Stimulated activated CD4-positive, alpha-beta T cell treated with anti-CD3 and anti-CD28 coated beads, Interleukin-12 subunit alpha, Interleukin-12 subunit beta, amount 100 ng/mL, for 48 hours (primary cell): ENCODE measurements at regions not wholly inside any gene's neighbourhood (a gene's known extent, or its start where the extent isn't known, plus 50 kb on each side); places are given as distances from the start of the nearest gene placed in this dataset.
"Not testable (repeated sequence)": the region's sequence is repeated elsewhere in the genome, so short reads cannot be mapped to it uniquely, and the experiment has no call there.

Experiments
- DNase-seq, 3 donors: peaks; one replicate each; pipeline ENCODE4 v3.0.0-alpha.2; 2020; ENCODE audit warnings: low read depth in 2 of 3, low spot score in 1 of 3

DNA sequence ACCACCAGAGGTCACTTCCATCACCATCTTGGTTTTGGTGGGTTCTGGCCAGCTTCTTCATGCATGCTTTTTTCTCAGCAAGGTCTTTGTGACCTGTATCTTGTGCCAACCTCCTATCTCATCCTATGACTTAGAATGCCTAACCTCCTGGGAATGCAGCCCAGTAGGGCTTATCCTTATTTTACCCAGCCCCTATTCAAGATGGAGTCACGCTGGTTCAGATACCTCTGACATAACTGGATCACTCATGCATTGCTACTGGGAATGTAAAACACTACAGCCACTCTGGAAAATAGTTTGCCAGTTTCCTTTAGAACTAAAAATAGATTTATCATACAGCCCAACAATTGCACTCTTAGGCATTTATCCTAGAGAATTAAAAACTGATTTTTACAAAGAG lies 219.2 kb downstream of the IRS1 start:
- DNase-seq: no peak

DNA sequence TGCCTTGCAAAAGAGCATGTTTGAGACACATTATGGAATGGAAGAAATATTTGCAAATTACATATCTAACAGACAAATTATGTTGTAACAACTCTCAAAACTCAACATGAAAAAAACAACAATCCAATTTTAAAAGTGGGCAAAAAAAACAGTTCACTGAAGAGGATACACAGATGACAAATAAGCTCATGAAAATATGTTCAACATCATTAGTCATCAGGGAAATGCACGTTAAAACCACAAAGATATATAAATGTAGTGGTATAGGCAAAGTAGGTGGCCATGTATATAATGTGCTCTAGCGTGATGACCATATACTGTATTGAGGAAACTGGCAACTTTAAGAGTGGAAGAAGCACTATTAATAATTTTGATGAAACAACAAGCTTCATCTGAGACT lies 220.1 kb downstream of the IRS1 start:
- DNase-seq: no peak

DNA sequence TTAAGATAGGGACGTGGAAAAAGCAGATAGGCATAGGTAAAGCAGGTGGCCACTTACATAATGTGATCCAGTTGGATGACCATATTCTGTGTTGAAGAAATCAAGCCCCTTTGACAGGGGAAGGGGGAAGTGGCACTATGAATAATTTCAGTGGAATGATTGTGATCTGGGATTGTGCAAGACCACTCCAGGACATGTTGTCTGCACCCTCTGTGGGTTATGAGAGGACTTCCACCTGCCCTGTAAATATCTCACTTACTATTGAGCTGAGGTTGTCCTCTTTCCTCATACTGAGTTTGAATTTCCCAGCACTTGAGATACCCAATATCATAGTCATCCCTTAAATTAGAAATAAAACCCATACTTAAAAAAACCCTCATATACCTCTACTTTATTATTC lies 220.7 kb downstream of the IRS1 start:
- no peak for DNase-seq

DNA sequence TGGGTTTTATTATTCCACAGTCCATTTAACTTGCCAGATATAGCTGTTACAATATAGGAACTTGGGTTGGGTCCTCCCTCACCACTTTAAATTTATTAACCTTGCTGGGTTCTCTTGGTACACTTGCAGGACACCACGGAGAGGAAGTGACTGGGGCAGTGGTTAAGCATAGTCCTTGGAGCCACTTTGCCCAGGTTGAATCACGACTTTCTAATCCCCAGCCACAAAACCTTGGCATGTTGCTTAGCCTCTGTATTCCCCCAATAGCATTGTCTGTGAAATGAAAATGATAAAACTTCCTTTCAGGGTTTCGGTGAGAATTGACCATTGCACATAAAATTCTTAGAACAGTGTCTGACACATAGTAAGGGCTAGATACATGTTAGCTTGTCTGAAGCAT lies 221.2 kb downstream of the IRS1 start:
- no peak for DNase-seq

DNA sequence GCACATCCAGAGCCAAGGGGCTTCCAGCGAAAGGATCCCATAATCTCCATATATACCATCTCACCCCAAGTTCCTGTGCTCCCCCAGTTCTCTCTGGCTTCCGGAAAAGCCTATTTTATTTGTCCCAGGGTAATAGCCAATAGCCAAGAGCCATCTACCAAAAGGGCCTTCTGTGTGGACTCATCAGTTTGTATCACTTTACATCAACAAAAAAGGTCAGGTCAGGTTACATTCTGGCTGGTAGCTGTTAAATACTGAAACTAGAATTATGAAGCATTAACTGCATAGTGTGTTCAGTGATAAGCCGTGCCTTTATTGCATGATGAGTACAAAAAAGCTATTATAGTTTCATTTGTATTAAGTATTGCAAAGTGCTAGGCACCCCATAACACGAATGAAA lies 223.7 kb downstream of the IRS1 start:
- no peak for DNase-seq

DNA sequence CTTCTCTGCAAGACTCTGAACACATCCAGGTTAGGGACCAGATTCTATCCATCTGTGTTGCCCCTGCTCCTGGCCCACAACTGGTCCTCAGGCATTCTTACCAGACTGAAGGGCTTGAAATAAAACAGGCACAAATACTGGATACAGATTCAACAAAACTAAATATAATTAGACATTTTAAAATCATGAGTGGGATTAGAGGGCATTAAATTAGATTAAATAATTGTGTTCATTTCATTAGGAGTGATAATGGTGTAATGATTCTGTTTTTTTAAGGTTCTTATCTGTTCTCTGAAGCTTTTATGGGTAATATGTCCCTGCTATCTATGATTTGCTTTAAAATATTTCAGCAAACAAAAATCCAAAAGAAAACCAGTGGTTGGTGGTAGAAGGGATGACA lies 226.5 kb downstream of the IRS1 start:
- no peak for DNase-seq

DNA sequence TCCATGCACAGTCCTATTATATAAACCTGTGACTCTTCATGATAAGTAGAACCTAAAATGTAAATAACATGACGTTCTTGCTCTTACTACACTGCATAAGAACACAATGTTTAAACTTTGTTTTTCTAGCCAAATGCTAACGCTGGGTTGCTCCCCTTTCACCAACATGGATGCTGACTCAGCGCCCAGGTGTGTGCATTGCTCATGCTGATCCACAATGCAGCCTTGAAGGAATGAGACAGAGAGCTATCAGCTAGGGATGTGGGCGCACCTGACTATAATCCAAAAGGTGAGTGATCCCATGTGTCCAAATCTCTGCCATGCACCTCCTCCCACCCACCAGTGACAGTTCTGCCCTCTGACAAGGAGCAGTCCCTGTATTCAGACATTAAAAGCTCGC lies 235.0 kb downstream of the IRS1 start:
- no peak for DNase-seq

DNA sequence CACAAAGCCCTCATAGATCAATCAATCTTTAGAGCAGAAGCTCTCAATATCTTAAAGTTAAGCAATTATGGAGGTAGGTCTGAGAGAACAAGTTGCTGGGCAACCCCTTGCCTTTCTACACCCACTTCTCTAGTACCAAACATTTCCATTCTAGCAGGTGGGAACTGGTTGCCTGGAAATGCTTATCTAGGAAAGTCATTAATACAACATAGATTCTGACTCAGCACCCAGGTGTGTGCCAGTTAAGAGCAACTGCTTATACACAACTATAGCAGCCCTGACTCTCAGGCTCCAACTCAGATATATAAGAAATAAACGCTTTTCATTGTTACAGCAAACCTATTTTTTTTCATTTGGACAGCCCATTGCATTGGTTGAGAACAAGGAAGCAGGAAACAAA lies 237.7 kb downstream of the IRS1 start:
- DNase-seq: no peak

DNA sequence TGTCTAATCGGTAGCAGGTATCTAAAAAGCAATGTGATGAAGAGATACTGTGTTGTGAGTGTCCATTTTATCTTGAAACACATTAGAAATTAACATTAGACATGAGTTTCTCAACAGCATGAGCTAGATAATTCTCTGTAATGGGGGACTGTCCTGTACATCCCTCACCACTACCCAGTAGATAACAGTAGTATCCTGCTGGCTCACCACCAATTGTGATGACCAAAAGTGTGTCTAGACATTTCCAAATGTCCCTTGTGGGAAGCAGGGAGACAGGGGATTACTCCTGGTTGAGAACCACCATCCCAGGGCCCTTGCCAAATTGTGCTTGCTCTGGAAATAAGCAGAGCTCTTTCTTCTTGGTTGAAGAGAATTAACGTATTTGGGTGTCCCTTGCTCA lies 239.3 kb downstream of the IRS1 start:
- no peak for DNase-seq

DNA sequence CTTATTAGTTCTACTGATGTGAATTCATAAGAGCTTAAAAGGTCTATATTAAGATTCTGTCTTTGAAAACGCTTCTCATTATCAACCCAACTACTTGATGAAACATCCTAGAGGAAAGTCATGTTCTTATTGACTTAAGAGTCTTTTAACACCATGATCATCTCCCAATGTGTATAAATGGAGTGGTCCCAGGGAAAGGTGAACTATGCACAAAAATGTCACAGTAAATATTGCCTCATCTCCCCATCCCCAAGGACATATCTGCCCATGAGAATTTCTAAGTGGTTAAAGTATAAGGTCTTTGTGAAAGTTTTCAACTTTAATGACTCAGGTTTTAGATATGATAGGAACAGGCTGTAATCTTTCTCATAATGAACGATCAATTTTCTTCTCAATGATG lies 240.1 kb downstream of the IRS1 start:
- DNase-seq: no peak

DNA sequence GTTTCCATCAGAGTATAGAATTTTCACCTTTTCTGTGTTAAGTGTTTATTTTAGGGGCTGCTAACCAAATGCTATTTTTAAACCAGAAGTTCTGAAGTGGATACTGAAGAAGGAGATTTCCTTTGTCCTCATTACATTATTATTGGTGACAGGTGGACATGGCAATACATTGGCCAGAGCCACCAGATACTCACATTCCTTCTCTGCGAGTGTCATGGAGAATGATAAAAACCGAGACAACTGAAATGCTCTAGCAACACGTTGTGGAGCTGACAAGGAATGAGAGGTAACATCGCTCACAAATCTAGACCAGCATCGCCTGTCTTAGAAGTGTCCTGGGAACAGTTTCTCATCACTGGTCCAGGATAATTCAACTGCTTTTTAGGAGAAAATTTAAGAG lies 241.2 kb downstream of the IRS1 start:
- DNase-seq: no peak

DNA sequence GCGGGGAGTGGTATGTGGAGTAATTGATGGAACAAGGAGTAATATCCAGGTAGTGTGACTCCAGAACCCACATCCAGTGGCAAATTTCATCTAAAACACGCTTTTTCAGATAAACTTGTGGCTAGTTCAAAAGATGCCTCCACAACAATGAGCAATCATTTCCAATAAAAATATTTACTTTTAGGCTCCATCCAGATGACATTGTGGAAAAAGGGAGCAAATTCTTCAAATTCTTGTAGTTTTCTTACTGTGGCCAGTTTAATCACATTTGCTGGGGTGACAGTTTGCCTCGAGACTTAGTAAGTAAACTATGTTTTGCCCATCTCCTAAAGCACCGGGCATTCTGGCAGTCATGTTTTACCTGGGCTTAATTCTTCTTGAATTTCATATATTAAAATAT lies 243.6 kb downstream of the IRS1 start:
- DNase-seq: no peak

DNA sequence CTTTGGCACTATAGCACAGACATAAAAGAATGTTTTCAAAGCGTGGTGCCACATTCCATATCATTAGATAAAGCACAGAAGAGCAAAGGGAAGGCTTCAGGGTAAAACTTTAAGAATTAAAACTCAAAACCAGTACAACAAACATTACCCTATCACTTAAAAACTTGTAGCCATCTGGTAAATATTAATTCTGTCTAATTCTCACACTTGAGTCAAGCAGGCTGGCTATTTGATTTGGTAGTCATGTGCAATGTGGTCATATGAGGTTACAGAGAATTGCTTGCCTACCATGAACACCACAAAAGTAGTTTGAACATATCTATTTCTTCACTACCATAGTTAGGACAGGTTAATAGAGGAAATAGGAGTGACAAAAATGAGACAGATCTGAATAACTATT lies 244.9 kb downstream of the IRS1 start:
- DNase-seq: no peak

DNA sequence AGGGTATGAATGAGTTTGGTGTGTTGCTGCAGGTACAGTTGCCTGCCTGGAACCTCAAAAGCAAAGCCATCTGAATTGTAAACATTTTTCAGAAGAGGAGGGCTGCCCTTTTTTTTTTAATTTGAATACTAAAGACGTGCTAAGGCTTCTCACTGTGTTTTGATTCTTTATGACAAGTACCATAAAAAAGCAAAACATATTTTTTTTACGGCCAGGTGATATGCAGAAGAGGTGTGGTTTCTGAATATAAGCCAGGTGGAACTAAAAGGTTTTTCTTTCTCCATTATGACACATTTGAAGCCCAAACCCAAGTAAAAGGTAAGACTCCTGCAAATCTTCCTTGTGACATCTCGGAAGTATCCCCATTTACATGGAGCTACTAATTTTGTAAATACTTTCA lies 246.3 kb downstream of the IRS1 start:
- DNase-seq: no peak

DNA sequence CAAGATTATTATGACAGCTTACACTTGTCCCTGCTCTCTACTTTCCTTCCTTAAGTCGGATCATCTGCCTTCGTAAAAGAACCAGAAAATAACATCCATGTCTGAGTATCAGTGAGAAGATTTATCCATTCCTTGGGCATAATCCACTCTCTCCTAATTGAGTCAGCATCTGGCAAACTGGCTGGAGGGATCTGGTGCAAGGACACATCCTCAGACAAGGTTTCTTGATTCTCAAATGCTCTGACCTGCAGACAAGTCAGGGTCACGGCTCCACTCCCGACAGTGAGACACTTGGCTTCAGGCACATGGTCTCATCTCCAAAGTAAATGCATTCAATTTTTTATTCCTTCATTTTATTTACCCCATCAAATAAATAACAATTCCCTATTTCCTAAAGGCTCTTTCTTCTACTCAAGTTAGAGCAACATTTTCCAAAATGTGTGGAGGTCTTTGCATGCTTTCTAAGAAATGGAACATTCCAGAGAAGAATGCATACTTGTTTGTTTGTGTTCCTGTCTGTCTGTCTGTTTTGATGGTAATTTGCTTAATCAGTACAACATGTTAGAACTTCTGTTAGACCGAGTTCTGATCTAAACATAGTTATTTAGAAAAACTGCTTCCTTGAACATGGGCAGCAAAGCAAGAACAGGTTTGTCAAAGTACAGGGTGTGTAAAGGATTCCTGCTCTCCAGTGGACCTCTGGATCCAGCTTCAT lies 246.9 kb downstream of the IRS1 start:
- DNase-seq: no peak

DNA sequence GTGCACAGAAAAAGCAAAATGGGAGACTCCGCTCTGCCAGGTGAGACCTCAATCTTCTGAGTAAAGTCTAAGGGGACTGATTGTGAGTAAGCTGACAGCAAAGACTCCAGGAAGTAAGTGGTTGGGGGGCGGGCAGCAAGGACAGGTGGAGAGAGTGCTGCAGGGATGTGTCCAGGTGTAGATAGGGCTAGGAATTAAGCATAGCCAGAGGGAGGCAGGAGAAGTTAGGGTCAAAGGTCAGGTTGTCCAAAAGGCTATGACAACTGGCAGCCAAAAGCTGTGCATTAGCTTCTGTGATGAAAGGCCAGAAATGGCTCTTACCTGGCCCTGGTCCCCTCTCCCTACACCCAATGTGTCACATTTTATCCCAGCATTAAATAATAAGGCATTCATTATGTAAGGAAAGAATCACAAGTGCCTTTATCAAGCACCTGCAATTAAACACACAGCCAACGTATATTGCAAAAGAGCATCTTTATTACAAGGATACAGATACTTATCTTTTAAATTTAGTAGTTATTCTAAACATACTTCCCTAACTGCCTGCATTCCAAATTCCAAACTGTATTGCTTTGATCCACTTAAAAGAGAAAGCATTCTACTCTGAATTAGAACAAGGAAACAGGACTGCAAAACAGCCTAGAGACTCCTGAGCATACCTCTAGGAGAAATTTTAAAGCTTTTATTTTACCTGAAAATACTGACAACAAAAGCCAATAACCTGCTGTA lies 247.9 kb downstream of the IRS1 start:
- no peak for DNase-seq

DNA sequence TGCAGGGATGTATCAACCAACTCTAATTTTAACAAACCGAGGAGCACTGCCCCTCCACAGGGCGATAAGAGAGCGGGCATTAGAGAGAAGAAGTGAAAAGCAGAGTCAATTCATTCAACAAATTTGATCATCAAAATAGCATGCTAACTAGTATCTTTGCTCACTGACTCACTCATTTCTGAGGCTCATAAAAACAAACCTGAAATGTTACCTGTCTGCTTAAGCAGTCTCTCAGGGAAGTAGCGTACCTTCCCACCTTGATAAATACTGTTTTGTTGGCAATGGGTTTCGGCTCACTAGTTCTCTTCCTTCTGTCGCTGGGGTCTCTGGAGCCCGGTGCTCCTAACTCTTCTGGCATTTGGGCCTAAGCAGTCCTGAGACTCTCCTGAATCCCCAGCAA lies 248.8 kb downstream of the IRS1 start:
- DNase-seq: no peak

DNA sequence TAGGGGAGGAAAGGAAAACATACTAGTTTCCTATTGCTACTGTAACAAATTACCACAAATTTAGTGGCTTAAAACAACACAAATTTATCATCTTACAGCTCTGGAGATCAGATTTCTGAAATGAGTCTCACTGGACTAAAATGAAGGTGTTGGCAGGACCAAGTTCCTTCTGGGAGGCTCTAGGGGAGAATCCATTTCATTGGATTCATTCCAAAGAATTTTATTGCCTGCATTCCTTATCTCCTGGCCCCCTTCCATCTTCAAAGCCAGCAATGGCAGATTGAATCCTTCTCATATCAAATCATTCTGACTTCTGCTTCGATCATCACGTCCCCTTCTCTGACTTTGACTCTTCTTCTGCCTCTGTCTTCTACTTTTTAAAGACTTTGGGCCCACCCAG lies 250.9 kb downstream of the IRS1 start:
- no peak for DNase-seq

DNA sequence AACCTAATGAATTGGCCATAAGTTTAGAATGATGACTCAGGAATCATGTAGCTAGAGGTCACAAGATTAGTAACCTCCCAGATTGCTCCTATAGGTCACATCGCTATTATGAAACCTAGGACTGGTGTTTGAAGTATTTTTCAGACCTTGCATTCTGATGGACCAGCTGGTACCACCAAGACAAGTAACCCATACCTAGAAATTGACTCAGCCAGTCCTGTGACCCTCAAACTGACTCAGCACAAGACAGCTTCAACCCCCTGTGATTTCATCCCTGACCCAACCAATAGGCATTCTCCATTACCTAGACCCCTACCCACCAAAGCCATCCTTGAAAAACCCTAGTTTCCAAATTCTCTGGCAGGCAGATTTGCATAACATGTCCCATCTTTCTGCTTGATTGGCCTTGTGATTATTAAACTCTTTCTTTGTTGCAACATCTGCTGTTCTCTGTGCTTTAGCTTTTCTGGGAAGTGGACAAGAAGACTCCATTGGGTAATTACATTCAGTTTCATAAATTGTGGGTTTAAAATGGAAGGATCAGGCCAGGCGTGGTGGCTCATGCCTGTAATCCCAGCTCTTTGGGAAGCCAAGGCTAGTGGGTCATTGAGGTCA lies 254.9 kb downstream of the IRS1 start:
- no peak for DNase-seq

DNA sequence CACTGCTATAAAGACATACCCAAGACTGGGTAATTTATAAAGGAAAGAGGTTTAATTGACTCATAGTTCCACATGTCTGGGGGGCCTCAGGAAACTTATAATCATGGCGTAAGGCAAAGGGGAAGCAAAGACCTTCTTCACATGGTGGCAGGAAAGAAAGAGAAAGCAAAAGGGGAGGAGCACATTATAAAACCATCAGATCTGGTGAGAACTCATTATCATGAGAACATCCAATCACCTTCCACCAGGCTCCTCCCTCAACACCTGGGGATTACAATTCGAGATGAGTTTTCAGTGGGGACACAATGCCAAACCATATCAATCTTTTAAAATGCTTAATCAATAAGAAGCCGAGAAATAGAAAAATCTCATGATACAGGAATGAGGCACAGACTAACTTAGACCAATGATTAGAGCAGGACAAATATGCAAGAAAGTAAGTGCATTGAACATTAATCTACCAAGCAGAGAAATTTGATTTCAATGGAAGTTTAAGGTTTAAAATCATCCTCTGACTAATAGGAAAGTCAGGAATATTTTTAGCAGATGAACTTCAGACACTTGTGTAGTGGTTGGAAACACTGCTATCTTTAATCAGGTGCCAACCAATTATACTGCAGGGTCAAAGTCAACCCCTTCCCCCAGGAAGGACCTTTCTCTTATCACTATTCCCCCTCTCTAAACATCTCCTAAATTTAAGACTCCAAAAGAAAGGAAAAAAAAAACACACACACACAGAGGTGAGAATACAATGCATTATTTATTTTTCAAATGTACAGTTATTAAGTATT lies 259.2 kb downstream of the IRS1 start:
- DNase-seq: no peak

DNA sequence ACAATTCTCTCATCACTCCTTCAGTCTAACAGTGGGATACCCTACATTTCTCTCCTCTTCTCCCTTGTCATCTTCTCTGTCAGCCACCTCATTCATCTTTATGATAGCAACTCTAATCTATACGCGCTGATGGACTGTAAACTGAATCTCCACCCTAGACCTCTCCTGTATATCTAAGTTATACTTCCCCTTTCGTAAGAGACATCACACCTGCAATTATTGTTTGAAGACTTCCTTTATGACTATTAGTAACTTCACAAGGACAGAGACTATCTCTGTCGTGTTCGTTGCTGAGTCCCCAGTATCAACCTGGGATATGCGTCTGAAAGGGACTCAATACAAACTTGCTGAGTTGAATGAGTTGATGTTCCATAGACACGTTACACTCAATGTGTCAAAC lies 263.2 kb downstream of the IRS1 start:
- no peak for DNase-seq

DNA sequence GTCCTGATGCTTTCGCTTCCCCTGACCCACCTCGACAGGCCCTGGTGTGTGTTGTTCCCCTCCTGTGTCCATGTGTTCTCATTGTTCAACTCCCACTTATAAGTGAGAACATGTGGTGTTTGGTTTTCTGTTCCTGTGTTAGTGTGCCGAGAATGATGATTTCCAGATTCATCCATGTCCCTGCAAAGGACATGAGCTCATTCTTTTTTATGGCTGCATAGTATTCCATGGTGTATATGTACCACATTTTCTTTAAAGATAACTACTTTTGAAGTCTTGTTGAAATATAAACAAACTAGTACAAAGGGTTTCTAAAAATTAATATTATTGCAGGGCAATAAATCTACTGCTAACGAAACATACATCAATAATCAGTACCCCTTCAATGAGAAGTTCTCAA lies 266.6 kb downstream of the IRS1 start:
- not testable (repeated sequence) for DNase-seq
